HG03432 (cell line): ENCODE measurements at regions not wholly inside any gene's neighbourhood (a gene's known extent, or its start where the extent isn't known, plus 50 kb on each side); places are given as distances from the start of the nearest gene placed in this dataset.
"Not testable (repeated sequence)": the region's sequence is repeated elsewhere in the genome, so short reads cannot be mapped to it uniquely, and the experiment has no call there.

ENCODE experiments used
- ATAC-seq: cut with Tn5 transposase; IDR thresholded peaks from one replicate; pipeline ENCODE4 v1.9.1; 2021; ENCODE audit warnings: mild to moderate bottlenecking, moderate library complexity; ENCODE audit not compliant: unreplicated experiment

GRCh38 chr18:70553936-70554260 lies 265.1 kb downstream of the SOCS6 start:
- no peak for ATAC-seq

- no peak for ATAC-seq
Observed at GRCh38 chr18:70553245-70553935, 264.5 kb downstream of the SOCS6 start.

DNA sequence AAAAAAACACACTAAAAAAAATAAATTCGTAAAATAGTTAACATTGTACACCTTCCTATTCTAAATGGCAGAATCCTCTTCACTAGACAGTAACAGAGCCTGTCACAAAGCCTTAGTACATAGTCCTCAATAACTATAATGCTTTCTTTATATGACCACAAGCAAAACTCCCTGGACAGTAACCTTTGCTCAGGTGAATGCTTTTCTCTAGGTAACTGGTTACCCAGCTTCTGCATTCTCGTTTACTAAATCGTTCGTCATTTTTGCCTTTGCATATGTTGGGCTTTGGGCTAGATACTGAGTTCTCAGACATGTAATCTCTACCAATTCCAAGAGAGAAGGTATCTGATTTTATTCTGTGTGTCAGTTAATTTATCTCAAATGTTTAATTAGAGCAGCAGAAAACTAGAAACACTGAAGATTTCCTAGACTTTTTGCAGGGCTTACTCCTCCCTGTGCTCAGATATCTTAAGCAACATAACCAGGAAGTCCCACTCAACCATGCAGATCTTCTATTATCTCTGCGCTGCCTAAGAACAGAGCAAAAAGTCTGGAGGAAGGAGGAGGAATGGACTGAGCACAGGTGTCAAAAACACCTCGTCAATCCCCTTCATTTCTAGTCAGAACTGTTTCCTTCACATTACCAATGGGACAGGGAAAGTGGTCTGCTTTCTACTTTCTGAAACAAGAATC lies 247.7 kb downstream of the SOCS6 start:
- no peak for ATAC-seq

DNA sequence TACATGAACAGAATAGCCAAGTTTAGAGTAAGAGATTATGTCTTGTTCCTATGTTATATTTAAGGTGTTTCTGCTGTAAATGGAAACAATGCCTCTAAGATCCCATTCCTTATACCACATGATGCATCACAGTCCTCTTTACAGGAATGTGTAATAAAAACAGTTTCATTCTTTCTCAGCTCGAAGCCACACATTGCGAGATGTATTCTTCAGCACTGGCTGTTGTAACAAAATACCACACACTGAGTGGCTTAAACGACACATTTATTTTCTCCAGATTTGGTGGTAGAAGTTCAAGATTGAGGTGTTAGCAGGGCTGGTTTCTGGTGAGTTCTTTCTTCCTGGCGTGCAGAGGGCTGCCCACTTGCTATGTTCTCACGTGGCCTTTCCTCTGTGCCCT lies 246.2 kb downstream of the SOCS6 start:
- no peak for ATAC-seq

DNA sequence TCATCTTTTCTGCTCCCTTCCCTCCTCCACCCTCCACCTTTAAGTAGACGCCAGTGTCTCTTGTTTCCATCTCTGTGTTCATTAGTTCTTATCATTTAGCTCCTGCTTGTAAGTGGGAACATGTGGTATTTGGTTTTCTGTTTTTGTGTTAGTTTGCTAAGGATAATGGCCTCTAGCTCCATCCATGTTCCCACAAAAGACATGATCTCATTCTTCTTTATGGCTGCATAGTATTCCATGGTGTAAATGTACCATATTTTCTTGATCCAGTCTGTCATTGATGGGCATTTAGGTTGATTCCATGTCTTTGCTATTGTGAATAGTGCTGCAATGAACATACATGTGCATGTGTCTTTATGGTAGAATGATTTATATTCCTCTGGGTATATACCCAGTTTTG lies 236.5 kb downstream of the SOCS6 start:
- not testable (repeated sequence) for ATAC-seq

- no peak for ATAC-seq
Observed at GRCh38 chr18:70523792-70524182, 234.9 kb downstream of the SOCS6 start.

DNA sequence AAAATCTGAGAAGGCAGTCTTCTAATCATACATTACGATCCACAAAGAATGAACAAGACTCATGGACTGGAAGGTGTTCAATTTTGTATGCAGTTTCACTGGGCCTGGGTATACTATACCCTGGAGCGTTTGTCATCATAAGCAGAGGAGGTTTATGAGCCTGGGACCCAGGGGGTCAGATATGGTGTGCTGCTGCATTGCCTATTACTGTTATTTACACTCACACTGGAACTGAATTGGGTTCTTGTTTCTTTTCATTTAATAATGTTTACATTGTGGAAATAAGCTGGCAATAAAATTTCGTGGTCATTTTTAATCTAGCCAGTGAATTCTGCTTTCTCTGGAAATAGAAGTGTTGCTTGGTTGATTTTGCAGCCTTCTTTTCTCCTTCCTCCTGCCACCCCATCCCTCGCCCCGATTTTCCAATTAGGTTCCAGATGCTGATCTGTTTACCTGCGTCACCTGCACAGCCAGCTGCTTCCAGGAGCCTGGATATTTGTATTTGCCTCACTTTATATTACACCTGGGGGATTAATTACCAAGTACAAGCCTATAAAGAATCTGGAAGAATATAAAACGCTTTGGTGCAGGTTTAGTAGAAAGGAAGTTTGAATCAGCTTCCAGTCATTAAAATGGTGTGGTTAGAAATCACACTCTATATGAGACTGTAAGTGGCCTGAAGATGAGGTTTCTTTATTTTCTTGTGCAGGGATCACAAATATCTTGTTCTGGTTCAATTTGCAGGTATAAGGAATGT lies 234.4 kb downstream of the SOCS6 start:
- ATAC-seq = no peak

DNA sequence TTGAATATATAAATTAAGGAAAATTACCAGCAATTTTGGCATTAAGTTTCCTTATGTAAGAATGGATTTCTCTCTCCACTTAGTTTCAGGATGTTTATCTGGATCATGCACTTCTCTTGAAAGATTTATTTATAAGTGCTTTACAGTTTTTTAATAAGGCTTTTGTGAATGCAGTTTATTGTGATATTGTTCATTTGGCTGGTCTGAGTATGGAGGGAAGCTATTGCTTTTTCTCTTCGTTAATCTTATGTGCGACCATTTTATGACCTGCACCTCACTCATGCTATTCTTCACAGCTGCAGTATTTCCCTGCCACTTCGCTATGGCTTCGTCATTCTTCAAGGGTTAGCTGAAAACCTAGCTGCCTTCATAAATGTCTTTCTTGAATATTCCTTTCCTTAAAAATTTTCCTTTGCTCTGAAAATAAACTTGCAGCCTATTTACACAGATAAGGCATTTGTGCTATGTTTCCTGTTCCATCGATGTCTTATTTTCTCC lies 233.4 kb downstream of the SOCS6 start:
- no peak for ATAC-seq

DNA sequence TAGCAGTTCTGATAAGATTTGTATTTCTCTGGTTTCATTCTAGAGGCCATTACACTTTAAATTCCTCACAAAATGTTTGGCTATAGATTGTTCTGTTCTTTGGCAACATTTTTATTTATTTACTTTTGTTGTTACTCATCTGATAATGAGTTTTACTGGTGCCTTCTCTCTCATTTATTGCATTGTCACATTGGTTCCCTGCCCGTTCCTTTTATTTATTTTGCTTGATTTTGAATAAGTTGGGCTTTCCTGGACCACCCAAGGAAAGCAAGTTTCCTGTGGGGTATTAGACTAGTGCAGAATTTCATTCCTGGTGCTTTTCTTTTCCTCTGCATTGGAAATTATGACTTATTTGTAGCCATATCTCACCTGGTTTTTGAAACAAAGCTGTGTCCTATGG lies 232.0 kb downstream of the SOCS6 start:
- no peak for ATAC-seq

- ATAC-seq = no peak
Observed at GRCh38 chr18:70513502-70514171, 224.8 kb downstream of the SOCS6 start.

DNA sequence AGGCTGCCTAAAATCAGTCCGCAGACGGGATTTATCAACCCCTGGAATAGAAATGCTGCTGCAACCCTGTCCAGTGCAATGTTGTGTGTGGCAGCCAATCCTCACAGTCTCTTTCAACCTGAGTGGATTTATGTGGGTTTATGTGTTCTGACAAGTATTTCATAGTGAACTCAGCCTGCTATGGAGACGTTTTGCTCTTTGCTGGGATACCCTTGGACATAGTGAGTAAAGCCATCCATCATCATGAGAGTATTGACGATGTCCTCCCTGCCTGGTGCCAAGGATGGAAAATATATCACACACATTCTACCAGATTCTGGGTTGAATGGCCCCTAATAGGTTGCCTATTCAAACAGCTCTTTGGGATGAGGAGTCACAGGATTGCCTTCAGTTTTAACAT lies 219.1 kb downstream of the SOCS6 start:
- ATAC-seq = no peak

GRCh38 chr18:70506511-70506910 lies 217.7 kb downstream of the SOCS6 start:
- no peak for ATAC-seq

- ATAC-seq = no peak
Observed at GRCh38 chr18:70503060-70503459, 214.2 kb downstream of the SOCS6 start.

- ATAC-seq = no peak
Observed at GRCh38 chr18:70501358-70501757, 212.5 kb downstream of the SOCS6 start.

DNA sequence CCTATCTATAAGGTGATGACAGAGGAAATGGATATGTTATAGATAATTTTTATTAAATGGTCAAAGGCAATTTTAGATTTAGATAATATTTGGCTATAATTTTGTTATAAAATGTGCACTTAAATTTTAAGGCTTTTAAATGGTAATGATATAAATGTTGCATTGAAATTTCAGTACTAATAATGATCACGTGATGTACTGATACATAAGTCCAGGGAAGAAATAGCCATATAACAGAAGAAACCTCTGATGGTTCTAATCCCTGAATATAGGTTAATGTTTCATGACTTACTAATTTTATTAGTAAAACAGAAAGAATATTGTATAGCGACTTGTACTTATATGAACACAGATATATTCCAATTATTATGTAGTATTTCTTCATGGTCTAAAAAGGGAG lies 211.9 kb downstream of the SOCS6 start:
- ATAC-seq = no peak

GRCh38 chr18:70499218-70499691 lies 210.4 kb downstream of the SOCS6 start:
- peak; percentile 79 for ATAC-seq

DNA sequence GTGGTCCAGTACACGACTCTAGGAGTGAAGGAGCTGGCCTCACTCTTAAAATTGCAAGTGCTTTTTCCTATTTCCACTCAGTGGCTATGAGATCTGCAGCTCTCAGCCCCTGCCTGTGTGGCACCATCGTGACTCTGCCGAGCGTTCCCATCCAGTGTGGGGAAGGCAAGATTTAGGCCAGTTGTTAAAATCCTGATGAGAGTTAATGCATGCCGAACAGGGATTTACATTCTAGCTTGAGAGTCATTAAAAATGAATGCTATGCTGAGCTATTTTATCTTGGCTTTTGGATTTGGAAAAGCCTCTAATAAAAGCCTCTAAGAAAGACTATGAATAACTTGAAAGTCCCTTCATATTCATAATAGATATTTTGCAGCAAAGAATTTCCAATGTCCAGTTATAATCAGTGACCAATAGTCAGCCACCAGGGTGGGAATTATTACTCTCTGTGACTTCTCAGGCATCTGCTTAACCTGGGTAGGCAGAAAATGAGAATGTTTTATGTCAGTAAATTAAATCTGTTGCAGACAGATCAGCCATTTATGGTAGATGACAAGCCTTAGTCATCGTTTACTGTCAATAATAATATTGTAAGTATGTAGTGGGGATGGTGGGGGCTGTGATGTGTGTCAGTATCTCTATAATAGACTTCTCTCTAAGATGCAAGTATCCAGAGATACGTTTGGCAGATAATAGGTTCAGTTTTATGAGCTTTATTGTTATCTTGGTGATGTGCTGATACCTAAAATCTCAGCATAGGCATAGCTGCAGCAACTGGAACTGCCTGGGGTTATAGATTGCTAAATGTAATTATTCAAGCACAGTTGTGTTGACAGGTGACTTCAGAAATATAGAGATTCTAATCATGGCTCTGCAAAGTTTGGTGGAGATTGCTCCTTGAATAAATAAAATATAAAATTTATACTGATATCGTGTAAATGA lies 207.8 kb downstream of the SOCS6 start:
- ATAC-seq = no peak

DNA sequence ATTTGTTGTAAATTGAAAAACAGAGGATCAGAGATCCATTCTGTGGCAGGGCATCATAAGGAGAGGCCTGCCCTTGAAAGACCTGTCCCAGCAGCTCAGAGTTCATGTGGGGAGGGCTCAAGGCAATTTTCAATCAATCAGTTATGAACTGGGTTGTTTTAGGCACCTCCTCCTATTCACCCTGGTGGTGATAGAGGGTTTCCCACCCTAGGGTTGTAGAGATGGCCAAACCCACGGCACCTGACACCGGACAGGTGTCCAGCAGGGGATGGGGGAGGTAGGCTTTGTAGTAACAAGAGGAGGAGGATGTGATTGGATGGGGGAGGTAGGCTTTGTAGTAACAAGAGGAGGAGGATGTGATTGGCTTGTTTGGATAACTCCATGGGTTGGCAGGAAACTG lies 205.7 kb downstream of the SOCS6 start:
- ATAC-seq = no peak

DNA sequence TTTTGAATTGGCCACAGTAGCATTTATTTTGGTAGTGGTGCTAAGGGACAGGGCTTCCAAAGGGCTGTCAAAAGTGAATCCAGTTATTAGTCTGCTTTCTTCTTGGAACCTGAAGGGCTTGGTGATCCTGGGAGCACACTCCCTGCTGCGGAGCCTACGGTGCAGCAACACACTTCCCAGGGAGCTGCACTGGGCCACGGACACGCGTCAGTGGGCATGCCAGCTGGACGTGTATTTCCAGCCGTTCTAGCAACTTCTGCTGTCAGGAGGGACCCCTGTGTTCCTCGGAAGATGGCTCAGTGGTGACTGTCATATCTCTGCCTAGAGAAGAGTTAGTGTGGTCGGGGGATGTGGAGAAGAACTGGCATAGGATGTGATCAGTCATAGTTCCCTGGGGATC lies 204.6 kb downstream of the SOCS6 start:
- no peak for ATAC-seq

DNA sequence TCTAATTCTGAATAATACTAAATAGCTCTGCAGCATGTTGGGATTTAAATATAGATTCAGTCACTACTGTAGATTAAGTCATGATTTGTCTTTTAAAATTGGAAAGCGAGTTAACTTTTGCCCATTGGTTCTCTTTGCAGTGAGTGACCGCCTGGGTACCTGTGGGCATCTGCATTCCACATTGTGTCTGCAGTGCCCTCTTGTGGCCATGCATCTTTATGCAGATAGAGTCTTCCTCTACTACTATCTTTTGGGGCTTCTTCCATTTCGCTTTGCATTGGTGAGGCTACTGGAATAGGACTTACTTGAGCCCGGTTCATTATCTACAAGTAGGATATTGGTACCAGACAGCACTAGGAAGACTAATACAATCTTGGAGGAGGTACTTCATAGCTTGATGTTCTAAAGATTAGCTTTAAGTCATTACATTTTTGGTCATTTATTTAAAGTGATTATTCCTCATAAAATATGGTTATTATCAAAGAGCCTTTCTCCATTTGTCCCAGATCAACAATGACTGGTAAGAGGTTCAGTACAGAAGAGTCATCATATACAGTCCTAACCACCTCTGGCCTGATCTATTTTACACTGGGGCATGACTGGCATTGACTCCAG lies 203.0 kb downstream of the SOCS6 start:
- ATAC-seq = peak; percentile 84
